ENCODE measurements at regions not wholly inside any gene's neighbourhood (a gene's known extent, or its start where the extent isn't known, plus 50 kb on each side); places are given as distances from the start of the nearest gene placed in this dataset.

DNA sequence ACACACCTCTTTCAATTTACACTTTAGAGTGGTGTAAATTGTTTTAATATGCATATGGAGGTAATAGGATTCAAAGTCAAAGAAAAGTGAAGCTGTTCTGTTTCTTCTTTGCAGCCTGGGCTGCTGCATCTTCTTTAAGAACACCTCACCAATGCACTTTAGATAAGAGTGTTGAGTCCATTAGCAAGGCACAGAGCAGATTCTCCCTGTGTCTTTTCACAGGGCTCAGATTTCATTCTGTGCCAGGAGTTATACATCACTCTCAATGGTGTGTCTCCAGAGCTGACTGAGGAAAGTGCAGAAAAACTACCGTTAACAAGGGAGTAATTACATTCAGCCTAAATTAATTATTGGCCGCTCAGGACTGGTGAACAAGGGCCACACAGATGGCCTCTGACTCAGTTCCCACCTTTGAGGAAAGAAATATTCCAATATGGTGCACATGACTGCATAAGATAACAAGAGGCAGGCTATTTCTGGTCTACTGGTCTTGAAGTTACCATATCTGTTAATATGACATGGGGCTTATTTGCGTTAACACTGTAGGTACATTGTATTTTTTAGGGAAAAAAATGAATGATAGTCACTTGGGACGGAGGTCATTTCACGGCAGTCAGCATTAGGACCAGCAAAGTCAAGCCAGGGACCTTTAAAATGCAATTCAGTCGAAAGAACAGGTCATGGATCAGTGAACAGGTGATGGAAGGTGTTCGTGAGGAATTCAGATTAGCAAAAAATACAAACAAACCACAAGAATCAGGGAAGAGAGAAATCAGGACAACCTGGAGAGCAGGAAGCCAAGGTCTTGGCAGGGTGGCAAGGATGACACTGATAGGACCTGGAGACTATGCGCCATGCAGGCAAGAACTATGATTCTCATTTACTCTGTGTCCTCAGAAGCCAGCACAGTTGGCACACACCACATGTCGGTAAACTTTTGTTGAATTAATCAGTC lies 203.7 kb downstream of the TBX18 start:
- CTCF ChIA-PET, result no interaction called here
- intact Hi-C loops (cut with micrococcal nuclease; ENCODE audit: unreplicated experiment), result no loop called here
- Histone ChIP-seq H3K36me3 (ENCODE audit: insufficient read depth, low read length, poor library complexity, severe bottlenecking) (no peaks in the 10 kb centered on the region), H3K9me3 (ENCODE audit: low read depth, low read length, poor library complexity, severe bottlenecking) (no peaks in the 10 kb centered on the region), H3K4me1 (ENCODE audit: insufficient read depth, low read length, poor library complexity, severe bottlenecking) (no peaks in the 10 kb centered on the region), H3K4me3 (ENCODE audit: low read depth, low read length, poor library complexity, severe bottlenecking) (no peak overlapping the region), H3K27me3 (replicated peaks; ENCODE audit: insufficient read depth, low read depth, low read length, poor library complexity) (no peaks in the 10 kb centered on the region), H3K27ac (ENCODE audit: low read depth, low read length, poor library complexity, severe bottlenecking) (no peak overlapping the region)
- TF ChIP-seq EZH2 (IDR thresholded peaks at IDR 0.05; ENCODE audit: borderline replicate concordance, low read depth, low read length, poor library complexity, severe bottlenecking), result no peak
- TF ChIP-seq, protein P1, sequence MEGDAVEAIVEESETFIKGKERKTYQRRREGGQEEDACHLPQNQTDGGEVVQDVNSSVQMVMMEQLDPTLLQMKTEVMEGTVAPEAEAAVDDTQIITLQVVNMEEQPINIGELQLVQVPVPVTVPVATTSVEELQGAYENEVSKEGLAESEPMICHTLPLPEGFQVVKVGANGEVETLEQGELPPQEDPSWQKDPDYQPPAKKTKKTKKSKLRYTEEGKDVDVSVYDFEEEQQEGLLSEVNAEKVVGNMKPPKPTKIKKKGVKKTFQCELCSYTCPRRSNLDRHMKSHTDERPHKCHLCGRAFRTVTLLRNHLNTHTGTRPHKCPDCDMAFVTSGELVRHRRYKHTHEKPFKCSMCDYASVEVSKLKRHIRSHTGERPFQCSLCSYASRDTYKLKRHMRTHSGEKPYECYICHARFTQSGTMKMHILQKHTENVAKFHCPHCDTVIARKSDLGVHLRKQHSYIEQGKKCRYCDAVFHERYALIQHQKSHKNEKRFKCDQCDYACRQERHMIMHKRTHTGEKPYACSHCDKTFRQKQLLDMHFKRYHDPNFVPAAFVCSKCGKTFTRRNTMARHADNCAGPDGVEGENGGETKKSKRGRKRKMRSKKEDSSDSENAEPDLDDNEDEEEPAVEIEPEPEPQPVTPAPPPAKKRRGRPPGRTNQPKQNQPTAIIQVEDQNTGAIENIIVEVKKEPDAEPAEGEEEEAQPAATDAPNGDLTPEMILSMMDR (conservative IDR thresholded peaks at IDR 0.05; ENCODE audit: low read depth, low read length), result no peak
- no TSS peak for BruUV-seq (replicated peaks)
- POLR2A ChIA-PET (ENCODE audit: low non-redundant PET), result no interaction called here
- no peak for DNase-seq (ENCODE audit: low spot score)

DNA sequence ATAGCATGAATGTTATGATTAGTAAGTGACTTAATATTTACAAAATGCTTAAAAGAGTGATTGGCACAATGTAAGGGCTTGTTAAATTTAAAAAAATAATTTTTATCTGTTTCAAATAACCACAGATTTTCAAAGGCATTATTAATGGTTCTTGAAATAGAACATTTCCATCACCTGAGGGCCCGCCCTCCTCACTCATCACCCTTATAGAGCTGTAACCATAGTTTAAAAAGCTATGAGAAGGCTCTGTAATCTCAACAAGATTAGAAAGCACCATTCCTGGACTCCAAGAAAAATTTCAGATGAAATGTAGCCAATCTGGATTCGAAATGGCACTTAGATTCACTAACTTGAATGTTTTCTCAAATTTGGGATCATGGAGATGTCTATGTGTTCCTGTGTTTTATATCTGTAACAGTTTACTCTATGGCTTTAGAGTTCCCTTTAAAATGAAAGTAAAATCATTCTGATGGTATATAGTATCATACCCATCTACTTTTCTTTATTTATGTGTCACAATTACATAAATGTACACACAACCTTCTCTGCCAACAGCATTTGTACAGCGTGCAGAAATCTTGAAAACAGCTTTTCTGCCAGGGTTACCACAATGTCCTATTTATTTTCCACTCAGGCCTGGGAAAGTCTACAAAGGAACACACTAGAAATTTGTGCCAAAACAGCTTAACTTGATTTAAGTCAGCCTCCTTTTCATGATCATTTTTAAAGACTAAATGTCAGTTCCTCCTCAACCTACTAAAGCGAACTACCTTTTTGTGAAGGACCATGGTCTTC lies 207.7 kb downstream of the TBX18 start:
- no TSS peak for BruUV-seq (replicated peaks)
- POLR2A ChIA-PET (ENCODE audit: low non-redundant PET), result no interaction called here

DNA sequence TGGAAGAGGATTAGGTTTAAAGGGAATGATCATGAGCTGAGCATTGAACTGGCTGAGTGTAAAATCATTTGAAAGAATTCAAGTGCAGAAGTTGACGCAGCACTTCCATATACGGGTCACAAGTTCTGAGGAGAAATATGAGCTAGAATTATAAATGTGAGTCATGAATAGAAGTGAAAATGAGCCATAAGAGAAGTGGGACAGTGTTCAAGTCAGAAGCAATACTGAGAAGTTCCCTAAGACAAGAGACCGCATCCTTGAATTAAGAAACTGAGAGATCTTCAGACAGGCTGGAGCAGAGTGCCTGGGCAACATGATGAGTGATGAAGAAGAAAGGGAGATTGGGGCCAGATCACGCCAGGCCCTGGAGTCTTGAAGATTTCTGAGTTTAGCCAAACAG lies 209.7 kb downstream of the TBX18 start:
- CTCF ChIA-PET, result no interaction called here
- Histone ChIP-seq H3K27me3 (replicated peaks; ENCODE audit: insufficient read depth, low read depth, low read length, poor library complexity) (no peaks in the 10 kb centered on the region), H3K4me1 (ENCODE audit: insufficient read depth, low read length, poor library complexity, severe bottlenecking) (no peaks in the 10 kb centered on the region), H3K36me3 (ENCODE audit: insufficient read depth, low read length, poor library complexity, severe bottlenecking) (no peaks in the 10 kb centered on the region), H3K4me3 (ENCODE audit: low read depth, low read length, poor library complexity, severe bottlenecking) (no peak overlapping the region), H3K9me3 (ENCODE audit: low read depth, low read length, poor library complexity, severe bottlenecking) (no peaks in the 10 kb centered on the region), H3K27ac (ENCODE audit: low read depth, low read length, poor library complexity, severe bottlenecking) (no peak overlapping the region)
- no TSS peak for BruUV-seq (replicated peaks)
- no peak for DNase-seq (ENCODE audit: low spot score)
- TF ChIP-seq EZH2 (IDR thresholded peaks at IDR 0.05; ENCODE audit: borderline replicate concordance, low read depth, low read length, poor library complexity, severe bottlenecking), result no peak
- TF ChIP-seq, protein P1 (conservative IDR thresholded peaks at IDR 0.05; ENCODE audit: low read depth, low read length), result no peak
- POLR2A ChIA-PET (ENCODE audit: low non-redundant PET), result no interaction called here
- intact Hi-C loops (cut with micrococcal nuclease; ENCODE audit: unreplicated experiment), result no loop called here

More for the DNA sequence above, 207.7 kb downstream of the TBX18 start:
- H3K36me3 ChIP-seq (ENCODE audit: insufficient read depth, low read length, poor library complexity, severe bottlenecking), result no peaks in the 10 kb centered on the region
- H3K27me3 ChIP-seq (replicated peaks; ENCODE audit: insufficient read depth, low read depth, low read length, poor library complexity), result no peaks in the 10 kb centered on the region
- no peak overlapping the region for H3K27ac ChIP-seq (ENCODE audit: low read depth, low read length, poor library complexity, severe bottlenecking)
- no peak for TF ChIP-seq EZH2 (IDR thresholded peaks at IDR 0.05; ENCODE audit: borderline replicate concordance, low read depth, low read length, poor library complexity, severe bottlenecking)
- TF ChIP-seq, protein P1 (conservative IDR thresholded peaks at IDR 0.05; ENCODE audit: low read depth, low read length), result no peak
- no peak overlapping the region for H3K4me3 ChIP-seq (ENCODE audit: low read depth, low read length, poor library complexity, severe bottlenecking)
- H3K4me1 ChIP-seq (ENCODE audit: insufficient read depth, low read length, poor library complexity, severe bottlenecking), result no peaks in the 10 kb centered on the region
- DNase-seq (ENCODE audit: low spot score), result no peak
- intact Hi-C loops (cut with micrococcal nuclease; ENCODE audit: unreplicated experiment), result no loop called here
- no peaks in the 10 kb centered on the region for H3K9me3 ChIP-seq (ENCODE audit: low read depth, low read length, poor library complexity, severe bottlenecking)
- CTCF ChIA-PET, result no interaction called here

Data from A673 (cell line).